ENCODE measurements at regions not wholly inside any gene's neighbourhood (a gene's known extent, or its start where the extent isn't known, plus 50 kb on each side); places are given as distances from the start of the nearest gene placed in this dataset.
"Not testable (repeated sequence)": the region's sequence is repeated elsewhere in the genome, so short reads cannot be mapped to it uniquely, and the experiment has no call there.

- CTCF ChIA-PET: interaction anchor here (0.9 kb wide), 1 partner anchor 399 kb away, joined by 3 read pairs; no protein-coding TSS in a partner anchor
- POLR2A ChIA-PET: no interaction called here
Measured at GRCh38 chr12:124381456-124382296, 86.8 kb downstream of the RFLNA start.

DNA sequence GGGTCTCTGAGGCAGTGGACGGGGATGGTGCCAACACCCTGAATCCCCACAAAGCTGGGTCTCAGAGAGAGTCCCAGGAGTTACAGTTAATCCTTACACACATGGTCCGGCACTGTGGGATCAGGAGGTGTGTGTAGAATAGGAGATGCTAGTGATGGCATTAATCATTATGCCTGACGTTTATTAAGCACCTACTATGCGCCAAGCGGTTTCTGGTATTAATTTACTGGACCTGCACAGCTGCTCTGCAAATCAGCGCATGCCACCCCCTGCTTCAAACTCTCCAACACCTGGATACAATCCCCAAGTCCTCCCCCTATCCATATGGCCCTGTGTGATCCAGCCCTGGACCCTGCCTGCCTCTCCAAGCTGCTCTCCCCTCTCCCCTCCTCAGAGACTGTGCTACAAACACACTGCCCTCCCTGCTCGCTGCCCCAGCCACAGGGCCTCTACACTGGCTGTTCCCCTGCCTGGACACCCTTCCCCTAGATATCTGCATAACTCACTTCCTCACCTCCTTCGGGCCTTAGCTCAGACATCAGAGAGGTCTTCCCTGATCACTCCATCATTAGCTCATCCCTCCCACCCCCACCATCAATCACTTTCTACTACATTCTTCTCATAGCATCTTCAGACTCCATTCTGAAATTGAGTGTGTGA, 86.0 kb downstream of the RFLNA start:
- ChIA-PET POLR2A (no interaction called here), CTCF (interaction anchor here (0.9 kb wide), 1 partner anchor 398 kb away, joined by 3 read pairs; no protein-coding TSS in a partner anchor)

DNA sequence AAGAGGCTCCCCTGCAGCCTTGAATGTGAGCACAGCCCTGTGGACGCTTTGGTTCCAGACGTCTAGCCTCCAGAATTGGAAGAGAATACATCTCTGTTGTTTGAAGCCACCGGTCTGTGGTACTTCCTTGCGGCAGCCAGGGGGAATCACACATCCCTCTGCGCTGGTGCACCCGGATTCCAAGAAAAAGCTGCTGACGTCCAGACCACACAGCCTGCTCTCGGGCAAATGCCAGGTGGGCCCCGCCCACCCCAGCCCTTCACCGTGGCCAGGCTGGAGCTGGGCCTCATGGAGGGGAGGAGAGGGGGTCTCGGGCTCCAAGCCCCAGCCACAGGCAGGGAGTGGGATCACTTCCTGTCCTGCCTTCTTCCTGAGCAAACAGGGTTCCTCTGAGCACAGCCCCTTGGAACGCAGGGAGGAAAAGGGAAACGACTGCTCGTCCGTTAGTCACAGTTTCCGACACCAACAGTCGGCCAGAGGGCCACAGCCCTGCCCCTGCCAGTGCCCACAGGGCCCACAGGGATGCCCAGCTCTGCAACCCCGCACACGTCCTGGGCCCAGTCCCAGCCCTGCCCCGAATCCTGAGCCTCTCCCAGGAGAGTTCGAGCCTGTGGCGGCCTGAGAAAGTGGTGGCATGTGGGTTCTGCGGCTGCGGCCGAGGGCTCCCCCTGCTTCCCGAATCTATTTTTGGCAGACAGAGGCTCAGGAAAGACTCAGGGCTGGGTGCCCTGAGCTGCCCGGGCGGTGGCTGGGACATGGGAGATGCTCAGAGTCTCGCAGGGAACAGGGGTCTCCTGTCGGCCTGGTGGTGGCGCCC, 85.3 kb downstream of the RFLNA start:
- ChIA-PET POLR2A (no interaction called here), CTCF (no interaction called here)

DNA sequence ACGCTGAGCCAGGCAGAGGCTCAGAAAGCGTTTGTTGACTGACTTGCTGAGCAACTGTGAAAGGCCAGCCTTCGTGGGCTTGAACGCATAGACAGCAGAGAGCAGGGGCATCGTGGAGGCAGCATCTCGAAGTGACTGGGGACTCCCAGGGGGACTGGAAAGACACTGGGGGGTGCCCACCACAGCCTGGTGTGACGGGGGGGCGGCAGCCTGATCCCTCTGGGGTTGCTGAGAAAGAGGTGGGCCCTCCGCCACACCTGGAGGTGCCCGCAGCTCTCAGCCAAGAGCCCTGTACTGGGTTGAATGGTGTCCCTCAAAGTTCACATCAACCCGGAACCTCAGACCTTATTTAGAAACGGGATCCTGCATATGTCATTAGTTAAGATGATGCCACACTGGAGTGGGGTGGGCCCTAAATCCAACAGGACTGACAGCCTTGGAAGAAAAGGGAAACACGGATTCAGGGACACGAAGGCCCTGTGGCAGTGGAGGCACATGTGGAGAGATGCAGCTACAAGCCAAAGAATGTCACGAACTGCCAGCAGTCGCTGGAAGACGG, 84.6 kb downstream of the RFLNA start:
- POLR2A ChIA-PET: no interaction called here
- CTCF ChIA-PET: no interaction called here

DNA sequence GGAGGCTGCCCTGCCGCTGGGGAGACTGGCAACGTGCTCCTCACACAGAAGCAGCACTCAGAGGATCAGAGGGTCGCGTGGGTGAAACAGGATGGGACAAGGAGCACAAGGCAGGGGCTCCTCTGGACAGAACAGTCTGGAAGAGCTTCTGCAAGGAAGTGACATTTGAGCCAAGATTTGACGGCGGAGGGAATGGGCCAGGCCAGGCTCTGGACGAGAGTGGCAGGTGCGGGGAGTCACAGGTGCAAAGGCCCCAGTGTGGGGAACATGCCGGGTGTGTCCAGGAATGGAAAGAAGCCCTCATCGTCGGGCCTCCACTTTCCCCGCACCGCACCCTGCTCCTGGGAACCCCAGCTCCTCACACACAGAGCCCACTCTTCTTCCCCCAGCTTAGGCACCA, 84.0 kb downstream of the RFLNA start:
- CTCF ChIA-PET: interaction anchor here (1.2 kb wide), 1 partner anchor 23 kb away, joined by 3 read pairs; no protein-coding TSS in a partner anchor
- POLR2A ChIA-PET: no interaction called here

- POLR2A ChIA-PET: no interaction called here
- CTCF ChIA-PET: interaction anchor here (1.2 kb wide), 1 partner anchor 24 kb away, joined by 3 read pairs; no protein-coding TSS in a partner anchor
Measured at GRCh38 chr12:124377981-124378509, 83.2 kb downstream of the RFLNA start.

GRCh38 chr12:124376435-124376834, 81.5 kb downstream of the RFLNA start:
- POLR2A ChIA-PET: no interaction called here
- CTCF ChIA-PET: no interaction called here

DNA sequence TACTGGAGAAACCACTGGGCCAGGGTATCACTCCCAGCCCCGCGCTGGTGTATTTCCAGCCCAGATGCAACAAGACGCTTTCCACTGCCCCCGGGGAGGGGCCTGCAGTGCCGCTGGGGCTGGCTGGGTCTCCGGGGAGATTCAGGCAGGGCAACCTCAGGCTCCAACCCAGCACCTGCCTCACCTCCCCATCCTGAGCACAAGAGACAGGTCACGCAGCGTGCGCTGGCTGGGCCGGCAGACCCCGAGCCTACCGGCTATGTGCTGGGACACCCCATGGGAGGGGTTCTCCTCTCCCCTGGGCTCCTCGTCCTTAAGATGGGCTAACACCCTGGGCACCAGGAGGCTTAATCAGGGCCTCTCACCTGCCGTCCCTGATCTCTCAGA, 80.9 kb downstream of the RFLNA start:
- CTCF ChIA-PET: no interaction called here
- POLR2A ChIA-PET: no interaction called here

DNA sequence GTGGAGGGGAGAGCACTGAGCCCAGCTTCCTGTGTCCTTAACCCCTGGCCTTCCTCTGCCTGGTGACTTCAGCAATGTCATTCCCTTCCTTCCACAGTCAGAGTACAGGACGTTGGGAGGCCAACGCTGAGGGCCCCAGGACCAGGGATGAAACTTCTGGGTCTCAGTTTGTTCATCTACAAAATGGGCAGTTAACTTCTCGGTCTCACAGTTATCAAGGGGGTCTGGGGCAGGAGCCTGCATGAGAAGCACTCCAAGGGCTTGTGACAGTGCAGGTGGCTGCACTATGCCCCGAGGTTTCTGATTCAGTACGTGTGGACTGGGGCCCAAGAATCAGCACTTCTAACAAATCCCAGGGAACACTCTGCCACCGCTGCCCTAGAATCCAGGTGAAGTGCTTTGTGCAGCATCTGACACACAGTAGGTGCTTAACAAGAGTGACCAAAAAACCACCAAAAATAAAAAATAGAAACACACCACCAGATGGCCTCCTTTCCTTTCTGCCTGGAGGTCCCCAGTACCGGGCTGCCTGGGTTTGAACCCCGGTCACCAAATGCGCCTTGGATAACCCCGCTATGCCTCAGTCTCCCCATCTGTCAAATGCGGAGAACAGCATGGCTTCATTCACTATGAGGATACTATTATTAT, 80.4 kb downstream of the RFLNA start:
- ChIA-PET POLR2A (no interaction called here), CTCF (no interaction called here)

GRCh38 chr12:124374567-124374966, 79.7 kb downstream of the RFLNA start:
- CTCF ChIA-PET: no interaction called here

DNA sequence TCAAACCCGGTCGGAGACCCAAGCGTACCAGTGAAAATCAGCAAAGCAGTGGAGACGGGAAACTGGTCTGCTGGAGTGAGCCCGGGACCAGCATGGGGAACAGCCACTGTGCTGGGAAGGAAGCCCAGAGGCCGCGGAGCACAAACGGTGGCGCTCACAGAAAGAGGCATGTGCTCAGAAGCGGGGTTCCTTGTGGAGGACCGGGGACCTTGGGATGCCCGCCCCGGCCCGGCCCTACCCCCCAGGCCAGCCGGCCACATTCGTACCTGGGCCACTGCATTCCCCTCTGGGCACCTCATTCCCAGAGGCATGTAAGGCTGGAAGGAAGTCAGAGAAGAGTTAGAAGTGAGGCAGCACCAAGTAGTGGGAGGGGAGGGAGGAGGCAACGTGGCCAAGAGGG, 79.3 kb downstream of the RFLNA start:
- ChIA-PET POLR2A (no interaction called here), CTCF (no interaction called here)

More at GRCh38 chr12:124374567-124374966, 79.7 kb downstream of the RFLNA start:
- POLR2A ChIA-PET: no interaction called here

- CTCF ChIA-PET, POLR2A ChIA-PET: not testable (repeated sequence)
Measured at GRCh38 chr12:124373701-124374100, 78.8 kb downstream of the RFLNA start.

GRCh38 chr12:124372831-124373230, 77.9 kb downstream of the RFLNA start:
- ChIA-PET POLR2A (no interaction called here), CTCF (no interaction called here)

DNA sequence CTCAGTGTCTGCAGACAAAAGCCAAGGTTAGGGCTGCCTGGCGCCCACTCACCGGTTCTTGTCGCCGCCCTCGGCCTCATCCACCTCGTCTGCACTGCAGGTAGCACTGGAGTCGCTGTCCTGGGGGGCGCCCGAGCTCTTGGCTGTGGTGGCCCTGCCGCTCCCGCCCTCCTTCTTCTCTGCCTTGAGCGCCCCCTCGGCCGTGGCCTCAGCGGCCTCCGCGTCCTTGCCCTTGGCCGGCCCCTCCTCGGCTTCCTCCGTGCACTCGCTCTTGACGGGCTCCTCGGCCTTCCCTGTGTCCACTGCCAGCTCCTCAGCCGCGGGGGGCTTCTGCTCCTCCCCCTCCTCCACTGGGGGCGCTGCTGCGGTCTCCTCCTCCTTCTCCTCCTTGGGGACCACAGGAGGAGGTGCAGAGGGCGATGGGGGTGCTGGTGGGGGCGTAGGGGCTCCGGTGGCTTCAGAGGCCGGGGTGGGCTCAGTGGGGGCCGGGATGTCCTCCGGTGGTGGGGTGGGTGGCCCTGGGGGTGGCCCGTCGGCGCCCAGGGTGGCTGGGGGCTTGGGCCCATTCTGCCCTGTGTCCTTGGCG, 77.2 kb downstream of the RFLNA start:
- CTCF ChIA-PET: no interaction called here

GRCh38 chr12:124371366-124371765, 76.5 kb downstream of the RFLNA start:
- CTCF ChIA-PET: interaction anchor here (0.6 kb wide), 1 partner anchor 217 kb away, joined by 3 read pairs; no protein-coding TSS in a partner anchor
- POLR2A ChIA-PET: no interaction called here

More for the DNA sequence above, 77.2 kb downstream of the RFLNA start:
- POLR2A ChIA-PET: no interaction called here

GRCh38 chr12:124370851-124371250, 76.0 kb downstream of the RFLNA start:
- ChIA-PET POLR2A (no interaction called here), CTCF (interaction anchor here (0.6 kb wide), 1 partner anchor 216 kb away, joined by 3 read pairs; no protein-coding TSS in a partner anchor)

DNA sequence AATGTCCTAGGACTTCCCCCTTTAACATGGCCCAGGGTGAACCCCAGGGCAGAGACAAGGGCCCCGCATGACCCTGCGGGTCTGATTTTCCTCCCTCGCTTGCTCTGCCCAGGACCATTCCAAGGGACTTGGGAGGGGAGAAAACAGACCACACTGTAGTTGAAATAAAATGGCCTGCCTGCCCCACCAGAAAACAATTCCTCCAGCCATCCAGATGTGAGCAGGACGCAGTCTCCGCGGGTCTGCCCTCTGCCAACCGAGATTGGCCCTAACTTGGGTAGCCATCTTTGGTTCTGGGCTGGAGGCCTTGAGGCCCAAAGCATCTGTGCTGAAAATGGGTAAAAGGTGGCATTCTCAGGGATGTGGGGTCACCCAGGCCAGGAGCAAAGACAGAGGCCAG, 75.5 kb downstream of the RFLNA start:
- ChIA-PET CTCF (no interaction called here), POLR2A (no interaction called here)

DNA sequence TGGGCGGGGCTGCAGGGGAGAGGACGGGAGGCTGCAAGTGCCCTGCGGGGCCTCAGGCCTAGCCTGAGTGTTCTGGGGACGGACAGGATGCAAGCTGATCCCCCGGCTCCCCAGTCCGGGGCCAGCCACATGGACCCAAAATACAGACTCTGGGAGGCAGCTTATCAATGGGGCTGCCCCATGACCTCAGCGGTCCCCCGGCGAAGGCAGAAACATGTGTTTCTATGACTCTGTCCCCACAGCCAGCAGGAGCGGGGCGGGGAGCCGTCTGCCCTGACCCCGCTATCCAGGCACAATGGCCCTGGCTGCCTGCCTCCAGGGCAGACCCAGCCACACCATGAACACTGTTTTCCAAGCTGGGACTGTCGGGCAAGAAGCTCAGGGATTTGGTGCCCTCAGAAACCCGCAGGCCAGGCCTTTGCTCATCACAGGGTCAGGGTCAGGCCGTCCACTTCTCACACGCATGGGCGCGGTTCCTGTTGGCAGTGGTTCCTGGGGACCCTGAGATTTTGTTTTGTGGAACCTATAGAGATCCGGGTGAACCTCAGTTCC, 75.0 kb downstream of the RFLNA start:
- ChIA-PET POLR2A (no interaction called here), CTCF (interaction anchor here (0.6 kb wide), 1 partner anchor 566 kb away, joined by 4 read pairs; no protein-coding TSS in a partner anchor)

All from activated CD8-positive, alpha-beta memory T cell treated with anti-CD3 and anti-CD28 coated beads for 36 hours (primary cell).